HG03064 (cell line): ENCODE measurements at regions not wholly inside any gene's neighbourhood (a gene's known extent, or its start where the extent isn't known, plus 50 kb on each side); places are given as distances from the start of the nearest gene placed in this dataset.

ENCODE experiments used
- ATAC-seq: cut with Tn5 transposase; IDR thresholded peaks from one replicate; pipeline ENCODE4 v1.9.1; 2021; ENCODE audit warnings: low read depth; ENCODE audit not compliant: unreplicated experiment

DNA sequence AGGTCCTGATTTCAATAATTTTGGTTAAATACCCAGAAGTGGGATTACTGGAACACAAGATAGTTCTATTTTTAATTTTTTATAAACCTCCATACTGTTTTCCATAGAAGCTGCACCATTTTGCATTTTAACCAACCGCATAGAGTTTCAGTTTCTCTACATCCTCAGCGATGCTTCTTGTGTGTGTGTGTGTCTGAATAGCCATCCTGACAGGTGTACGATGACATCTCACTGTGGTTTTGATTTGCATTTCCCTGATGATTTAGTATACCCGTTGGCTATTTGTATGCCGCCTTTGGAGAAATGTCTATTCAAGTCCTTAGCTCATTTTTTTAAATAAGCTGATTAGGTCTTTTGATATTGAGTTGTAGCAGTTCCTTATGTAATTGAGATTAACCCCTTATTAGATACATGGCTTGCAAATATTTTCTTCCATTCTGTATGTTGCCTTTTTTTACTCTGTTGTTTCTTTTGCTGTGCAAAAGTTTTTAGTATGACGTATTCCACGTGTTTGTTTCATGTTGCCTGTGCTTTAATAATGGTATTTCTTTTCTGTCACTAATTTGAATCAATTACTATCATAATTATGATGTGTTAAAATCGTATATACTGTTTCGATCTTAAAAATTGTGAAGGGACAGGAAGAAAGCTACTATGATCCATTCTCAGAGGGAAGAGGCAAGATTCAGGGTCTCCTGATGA lies 227.2 kb upstream of the MON1B start:
- no peak for ATAC-seq

DNA sequence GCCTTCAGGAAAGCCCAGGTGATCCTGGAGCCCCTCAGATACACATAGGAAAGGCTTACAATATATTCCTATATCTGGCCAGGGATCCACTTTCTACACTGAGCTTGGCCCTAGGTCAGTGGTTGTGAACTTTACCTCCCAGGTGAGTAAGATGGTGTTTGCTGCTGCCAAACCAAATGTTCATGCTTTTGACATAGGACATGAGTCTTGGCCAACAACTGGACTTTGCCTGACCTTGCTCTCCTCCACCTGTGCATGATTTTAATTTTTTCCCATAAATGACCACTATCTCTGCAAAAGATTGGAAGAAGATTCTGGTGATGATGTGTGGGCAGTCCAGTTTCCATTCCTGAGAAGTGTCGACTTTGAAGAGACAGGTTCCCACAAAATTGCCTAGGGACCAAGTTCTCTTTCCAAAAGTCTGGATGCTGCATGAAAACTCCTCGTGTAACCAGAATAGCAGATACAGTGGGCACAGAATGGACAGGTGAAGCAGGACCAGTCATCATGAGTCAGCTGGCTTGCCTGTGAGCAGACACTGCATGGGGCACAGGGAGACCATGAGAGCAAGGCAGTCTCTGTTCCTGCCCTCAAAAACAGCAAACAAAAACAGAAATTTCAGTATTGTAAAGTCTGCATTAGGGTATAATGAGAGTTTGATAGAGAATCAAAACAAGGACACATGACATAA lies 226.4 kb upstream of the MON1B start:
- ATAC-seq, result no peak

DNA sequence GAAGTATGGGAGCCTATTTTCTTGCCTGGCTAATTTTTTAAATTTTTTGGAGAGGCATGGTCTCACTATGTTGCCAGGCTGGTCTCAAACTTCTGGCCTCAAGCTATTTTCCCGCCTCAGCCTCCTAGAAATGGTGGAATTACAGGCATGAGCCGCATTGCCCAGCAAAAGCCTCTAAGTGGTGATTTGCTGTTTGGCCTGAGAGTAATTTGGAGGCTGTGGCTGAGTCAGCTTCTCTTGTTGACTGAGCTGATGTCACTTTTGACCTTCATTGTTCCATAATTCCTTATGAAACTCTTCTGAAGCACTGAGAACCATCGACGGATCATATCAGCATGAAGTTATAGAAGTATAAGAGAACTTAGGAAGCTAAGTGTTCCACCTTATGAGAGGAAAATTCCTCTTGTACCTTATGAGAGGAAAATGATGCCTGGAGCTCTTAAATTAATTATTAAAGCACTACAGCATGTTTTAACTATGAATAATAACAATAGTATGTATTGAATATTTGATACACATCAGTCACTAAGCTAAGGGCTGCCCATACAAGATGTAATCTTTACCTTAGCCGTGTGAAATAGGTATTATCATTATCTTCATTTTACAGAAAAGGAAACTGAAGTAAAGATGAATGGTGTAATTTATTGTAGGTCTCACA lies 220.8 kb upstream of the MON1B start:
- no peak for ATAC-seq

DNA sequence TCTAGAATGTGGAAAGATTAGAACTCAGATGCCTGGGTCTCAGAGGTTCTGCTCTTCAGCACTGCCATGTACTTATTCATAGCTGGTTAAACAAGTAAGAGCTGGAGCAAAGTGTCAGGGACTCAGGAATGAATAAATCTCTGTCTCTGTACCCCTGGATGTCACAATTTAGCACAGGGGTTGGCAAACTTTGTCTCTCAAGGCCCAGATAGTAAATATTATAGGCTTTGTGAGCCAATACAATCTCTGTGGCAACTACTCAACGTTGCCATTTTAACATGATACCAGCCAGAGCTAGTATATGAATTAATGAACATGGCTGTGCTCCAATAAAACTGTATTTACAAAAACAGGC lies 220.3 kb upstream of the MON1B start:
- ATAC-seq, result no peak

DNA sequence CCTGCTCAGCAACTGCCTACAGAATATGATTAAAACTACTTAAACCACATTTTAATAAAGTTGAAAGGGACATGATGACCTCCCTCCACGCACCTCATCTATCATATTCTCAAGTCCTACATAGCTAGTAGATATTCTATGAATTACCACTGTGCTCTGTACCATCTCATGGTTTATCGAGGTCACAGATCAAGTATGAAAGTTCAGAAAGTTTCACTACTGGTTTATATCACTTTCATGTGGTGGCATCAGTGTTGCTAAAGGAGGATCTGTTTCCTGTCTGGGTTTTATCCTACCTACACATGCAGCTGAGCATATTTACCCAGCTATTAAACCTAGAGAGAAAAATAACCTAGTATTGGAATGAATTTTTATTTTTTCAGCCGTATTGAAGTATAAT lies 214.9 kb upstream of the MON1B start:
- peak; percentile 97 for ATAC-seq

DNA sequence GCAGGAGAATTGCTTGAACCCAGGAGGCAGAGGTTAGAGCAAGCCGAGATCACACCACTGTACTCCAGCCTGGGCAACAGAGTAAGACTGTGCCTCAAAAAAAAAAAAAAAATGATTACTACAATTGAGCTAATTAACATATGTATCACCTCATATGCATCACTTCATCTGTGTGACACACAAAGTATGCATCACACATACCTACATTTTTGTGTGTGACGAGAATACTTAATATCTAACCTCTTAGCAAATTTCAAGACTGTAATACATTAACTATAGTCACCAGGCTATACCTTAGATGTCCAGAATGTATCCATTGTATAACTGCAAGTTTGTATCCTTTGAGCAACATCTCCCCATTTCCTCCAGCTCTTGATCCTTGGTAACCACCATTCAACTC lies 214.2 kb upstream of the MON1B start:
- no peak for ATAC-seq

DNA sequence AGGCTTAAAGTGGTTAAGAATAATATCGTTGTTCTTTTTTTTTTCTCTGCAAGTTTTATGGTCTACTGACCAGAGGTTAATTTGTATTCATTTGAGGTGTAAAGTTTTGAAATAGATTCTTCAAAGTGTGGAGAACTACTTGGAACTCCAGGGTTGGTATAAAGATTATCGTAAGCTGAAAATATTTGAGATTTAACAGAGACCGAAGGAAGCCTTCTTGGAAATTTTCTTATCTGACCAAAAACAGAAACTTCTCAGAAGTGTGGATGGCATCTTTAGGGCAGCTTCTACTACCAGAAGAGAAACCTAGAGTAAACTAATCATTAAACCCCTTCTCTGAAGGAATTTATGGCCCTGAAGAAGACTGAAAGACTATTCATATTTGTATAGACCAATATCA lies 206.8 kb upstream of the MON1B start:
- no peak for ATAC-seq

DNA sequence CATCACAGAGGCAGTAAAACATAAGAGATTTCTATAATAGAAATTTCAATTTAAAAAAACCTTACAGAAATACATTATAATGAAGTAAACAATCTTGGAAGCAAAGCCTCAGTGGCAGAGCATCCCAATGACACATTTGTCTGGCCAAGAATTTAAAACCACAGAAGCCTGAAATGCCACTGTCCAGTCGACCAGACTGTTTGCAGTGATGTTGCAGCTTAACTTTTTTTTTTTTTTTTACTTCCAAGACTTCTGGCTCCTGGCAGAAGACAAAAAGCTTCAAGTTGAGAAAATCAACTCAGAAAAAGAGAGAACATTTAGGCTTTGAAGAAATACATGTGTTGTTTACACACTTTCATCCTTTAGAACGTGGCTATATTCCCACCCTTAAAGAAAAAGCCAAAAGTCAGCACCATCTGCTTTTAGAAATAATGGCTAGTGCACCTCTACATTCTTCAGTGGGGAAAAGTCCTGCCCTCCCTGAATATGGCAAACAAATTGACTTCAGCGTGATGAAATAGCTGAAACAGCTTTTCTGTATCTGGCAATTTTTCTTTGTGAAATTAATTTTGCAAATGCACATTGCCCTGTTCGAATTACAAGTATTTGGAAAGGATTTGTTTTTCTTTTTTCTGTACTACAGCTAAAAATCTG lies 205.5 kb upstream of the MON1B start:
- no peak for ATAC-seq

DNA sequence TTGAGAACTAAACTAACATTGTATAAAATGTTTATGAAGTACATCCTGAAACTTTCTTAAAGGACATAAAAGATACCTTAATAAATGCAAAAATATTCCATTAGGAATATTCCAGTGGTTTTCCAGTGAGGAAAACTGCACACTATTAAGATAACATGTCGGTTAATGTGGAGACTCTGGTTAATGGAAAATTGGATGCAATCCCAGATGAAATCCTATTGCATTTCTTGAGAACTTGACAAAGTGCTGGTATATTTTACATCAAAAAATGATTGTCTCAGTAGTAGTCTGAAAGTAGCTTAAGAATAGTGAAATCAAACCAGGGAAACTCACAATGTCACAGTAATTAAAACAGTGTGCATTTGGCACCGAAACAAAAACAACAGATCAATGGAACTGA lies 202.5 kb upstream of the MON1B start:
- ATAC-seq, result no peak

DNA sequence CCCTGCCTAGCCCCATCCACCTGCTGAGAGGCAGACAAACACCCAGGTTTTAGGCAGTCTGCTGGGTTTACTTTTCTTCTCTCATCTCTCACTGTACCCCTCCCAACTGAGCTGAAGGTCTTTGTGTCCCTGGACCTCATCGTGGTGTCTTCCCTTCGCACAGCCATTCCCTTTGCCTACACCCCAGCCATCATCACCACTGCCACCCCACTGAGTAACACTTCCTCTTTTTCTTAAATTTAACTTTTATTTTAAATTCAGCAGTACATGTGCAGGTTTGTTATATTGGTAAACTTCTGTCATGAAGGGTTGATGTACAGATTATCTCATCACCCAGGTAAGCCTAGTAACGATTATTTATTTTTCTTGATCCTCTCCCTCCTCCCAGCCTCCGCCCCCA lies 188.3 kb upstream of the MON1B start:
- no peak for ATAC-seq

DNA sequence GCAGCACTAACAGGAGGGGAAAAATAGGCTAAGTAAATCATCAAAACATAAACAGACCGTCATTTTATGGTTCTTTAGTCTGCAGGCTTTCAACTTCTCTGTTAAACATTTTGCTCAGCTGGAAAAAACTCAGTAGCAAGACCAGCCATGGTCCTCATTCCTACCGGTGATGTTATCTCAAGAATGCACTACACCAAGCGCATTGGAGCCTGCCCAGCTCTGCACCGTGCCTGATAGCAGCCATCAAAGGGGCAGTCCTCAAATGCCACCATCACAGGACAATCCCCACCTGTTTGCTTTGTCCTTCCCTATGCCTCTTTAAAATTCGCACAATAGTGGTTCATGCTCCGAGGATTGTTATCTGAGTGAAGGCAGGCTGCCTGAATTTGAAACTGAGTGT lies 181.5 kb upstream of the MON1B start:
- ATAC-seq, result no peak

DNA sequence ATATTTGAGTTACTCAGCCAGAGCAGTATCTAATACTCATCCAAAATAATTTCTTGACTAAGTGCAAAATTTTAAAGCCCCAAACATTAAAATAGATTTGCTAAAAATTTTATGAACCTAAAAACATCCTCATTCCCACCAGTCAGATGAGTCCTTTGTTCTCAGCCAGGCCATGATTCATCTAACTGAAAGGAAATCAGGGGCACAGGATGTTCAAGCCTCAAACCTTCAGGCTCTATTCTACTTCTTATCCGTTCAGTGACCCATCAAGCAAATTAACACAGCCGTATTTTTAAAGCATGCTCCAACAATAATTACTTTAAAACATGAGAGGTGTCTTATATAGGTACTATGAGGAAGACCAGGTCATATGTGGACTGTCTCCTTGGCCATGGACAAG lies 176.5 kb upstream of the MON1B start:
- ATAC-seq, result no peak

DNA sequence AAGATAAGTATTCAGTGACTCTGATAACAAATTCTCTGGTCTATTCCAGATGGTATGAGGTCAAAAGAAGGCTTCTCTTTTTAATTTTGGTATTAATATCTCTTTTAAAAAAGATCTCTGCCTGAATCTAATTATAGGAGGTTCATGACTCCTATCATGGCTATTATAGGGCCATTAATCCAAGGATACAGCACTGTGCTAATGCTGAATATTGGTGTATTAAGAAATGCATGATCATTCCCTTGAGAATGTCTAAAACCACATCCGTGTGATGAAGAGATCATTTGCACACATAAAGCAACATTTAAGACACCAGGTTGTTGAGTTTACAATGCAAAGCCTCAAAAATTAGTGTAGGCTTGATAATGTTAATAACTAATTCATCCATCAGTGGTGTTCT lies 160.4 kb upstream of the MON1B start:
- no peak for ATAC-seq

DNA sequence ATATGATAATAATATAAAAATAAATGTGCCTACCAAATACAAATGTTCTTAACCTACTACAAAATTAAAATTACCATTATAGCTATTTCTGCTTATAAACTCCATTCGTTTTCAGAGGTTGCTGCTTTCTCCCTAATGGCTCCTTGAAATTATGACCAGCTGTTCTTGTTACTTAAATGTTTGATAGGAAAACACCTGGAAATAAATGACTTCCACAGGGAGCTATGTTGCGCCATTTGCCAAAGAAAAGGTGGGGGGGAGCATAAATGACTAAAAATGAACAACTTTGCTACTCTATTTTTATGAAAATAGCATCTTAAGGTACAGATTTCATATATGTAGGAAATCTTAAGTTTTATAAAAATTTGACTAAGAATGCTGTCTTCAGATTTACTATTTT lies 157.5 kb upstream of the MON1B start:
- no peak for ATAC-seq

DNA sequence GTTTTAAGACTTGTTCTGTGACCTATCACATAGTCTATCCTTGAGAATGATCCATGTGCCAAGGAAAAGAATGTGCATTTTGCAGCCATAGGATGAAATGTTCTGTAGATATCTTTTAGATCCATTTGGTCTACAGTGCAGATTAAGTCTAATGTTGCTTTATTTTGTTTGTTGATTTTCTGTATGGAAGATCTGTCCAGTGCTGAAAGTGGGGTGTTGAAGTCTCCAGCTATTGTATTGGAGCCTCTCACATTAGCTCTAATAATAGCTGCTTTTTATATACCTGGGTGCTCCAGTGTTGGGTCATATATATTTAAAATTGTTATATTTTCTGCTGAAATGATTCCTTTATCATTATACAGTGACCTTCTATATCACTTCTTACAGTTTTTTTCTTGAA lies 155.6 kb upstream of the MON1B start:
- no peak for ATAC-seq

DNA sequence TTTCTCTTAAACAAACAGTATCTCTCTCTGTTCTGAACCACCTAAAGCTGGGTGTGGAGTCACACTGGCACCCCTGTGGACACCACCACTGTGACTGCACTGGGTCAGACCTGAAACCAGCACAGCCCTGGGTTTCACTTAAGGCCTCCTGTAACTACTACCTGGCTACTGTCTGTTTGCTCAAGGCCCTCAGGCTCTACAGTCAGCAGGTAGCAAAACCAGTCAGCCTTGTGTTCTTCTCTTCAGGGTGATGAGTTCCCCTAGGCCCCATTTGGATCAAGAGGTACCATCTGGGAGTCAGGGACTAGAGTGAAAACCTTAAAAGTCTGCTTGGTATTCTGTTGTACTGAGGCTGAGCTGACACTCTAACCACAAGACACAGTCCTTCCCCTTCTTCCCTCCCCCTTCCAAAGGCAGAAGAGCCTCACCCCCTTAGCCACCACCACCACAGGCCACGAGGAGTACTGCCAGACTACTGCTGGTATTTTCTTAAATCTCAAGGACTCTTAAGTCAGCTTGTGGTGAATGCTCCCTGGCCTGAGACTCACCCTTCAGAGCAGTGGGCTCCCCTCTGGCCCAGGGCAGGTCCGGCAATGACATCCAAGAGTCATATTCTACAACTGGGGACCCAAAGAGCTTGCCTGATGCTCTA lies 153.2 kb upstream of the MON1B start:
- no peak for ATAC-seq

DNA sequence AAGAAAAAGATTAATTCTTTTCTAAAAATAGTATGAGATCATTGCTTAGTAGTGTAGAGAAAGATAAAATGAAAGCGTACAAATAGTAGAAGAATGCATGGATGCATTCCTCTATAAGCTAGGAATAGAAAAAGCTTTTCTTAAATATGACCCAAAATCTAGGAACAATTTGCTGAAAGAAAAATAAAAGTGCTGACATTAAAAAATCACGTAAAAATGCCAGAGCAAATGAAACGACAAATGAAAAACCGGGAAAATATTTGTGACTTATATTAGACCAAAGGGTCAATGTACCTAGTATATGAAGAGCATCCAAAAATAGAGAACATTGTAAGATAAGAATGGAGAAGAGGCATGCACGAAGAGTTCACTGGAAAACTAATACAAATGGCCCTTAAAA lies 149.5 kb upstream of the MON1B start:
- ATAC-seq, result no peak

DNA sequence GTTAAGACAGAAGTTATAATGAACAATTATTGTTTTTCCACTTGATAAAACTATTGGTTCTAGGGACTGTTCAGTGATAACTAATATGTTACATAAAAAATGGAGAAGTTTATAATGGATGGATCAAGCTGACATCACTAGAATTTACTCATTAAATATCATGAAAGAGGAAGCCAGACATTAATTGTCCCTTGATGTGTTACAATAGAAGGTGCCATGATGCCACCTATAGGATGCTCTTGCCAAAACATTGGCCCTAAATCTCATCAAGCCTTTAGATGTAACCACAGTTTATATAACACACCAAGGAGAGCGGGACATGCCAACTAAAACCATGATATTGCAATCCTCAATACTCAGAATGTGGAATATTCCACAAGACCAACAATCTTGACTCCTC lies 147.9 kb upstream of the MON1B start:
- ATAC-seq, result no peak

DNA sequence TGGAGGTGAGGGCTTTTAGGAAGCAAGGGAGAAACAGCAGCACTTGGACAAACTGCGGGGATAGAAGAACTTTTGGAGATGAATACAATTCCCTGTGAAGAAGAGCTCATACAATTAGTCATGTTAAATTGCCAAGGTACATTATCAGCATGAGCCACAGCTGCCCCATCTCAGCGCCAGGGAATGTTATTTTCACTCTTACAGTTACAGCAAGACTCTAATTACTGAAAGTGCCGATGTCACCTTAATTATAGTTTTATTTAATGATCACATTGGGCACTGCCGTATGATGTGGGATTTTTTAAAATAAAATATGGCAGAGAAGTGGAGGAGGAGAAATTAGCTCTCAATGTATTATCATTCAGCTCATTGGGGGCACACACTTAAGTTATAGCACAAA lies 144.8 kb upstream of the MON1B start:
- ATAC-seq, result no peak

DNA sequence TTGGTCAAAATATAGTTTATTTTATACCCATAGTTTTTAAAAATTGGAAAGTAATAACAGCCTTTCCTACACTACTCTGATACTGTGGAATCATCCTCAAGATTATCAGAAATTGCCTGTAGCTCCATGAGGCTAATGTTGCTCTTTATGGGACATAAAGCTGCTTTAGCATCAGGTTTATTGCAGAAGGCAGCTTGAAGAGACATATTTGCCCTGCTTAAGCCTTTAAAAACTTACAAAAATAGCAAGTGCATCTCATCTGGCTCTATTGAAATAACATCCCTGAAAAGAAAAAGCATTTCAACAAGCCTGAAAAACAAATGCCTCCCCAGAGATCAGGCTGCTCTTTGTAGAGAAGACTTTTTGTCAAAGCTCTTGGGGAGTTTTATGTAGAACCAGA lies 142.9 kb upstream of the MON1B start:
- no peak for ATAC-seq

DNA sequence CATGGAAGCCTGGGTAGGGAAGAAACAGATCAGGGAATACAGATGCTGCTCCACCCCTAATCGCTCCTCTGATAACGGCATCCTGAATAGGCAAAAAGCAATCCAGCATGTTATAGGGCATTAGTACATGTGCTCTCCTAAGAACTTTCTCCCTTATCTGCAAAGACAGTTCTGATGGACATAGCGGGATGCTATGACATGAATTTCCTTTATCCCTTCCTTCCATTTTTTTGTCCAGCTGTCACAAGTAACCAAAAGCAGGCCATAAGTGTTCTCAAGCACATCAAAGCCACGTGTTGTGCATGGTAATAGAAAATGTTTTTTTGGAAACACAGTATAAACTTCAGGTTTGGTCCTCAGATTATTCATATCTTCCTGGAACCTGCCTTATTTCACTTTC lies 141.4 kb upstream of the MON1B start:
- no peak for ATAC-seq
